Ascending aorta (tissue), 2 donors: ENCODE measurements at regions not wholly inside any gene's neighbourhood (a gene's known extent, or its start where the extent isn't known, plus 50 kb on each side); places are given as distances from the start of the nearest gene placed in this dataset.

Experiments
- DNase-seq, 2 donors: peaks; one replicate each; pipeline ENCODE4 v3.0.0-alpha.2; 2019; ENCODE audit warnings: low spot score in 2 of 2
- H3K27ac ChIP-seq, 2 donors: fragments of 200-600 bp; sonication (generic); one replicate each; pipeline ENCODE4 v1.5.1; 2016 to 2017; ENCODE audit warnings: mild to moderate bottlenecking in 1 of 2
- H3K27me3 ChIP-seq: fragments of 200-600 bp; sonication (generic); one replicate; pipeline ENCODE4 v1.5.1; 2017
- H3K36me3 ChIP-seq, 2 donors: fragments of 200-600 bp; sonication (generic); one replicate each; pipeline ENCODE4 v1.5.1; 2016
- H3K4me1 ChIP-seq, 2 donors: fragments of 200-600 bp; sonication (generic); one replicate each; pipeline ENCODE4 v1.5.1; 2016 to 2017; ENCODE audit warnings: mild to moderate bottlenecking in 1 of 2
- H3K4me3 ChIP-seq, 2 donors: fragments of 200-600 bp; sonication (generic); one replicate each; pipeline ENCODE4 v1.5.1; 2016 to 2017; ENCODE audit warnings: mild to moderate bottlenecking in 1 of 2
- H3K9me3 ChIP-seq, 2 donors: fragments of 200-600 bp; sonication (generic); one replicate each; pipeline ENCODE4 v1.5.1; 2016
- intact Hi-C: fragments of 100-400 bp; cut with DNase I; formaldehyde crosslinking; loops from one replicate; pipeline ENCODE4 v1.15.1; 2023
- TF ChIP-seq, protein P1 (sequence below), 3 experiments: fragments of 200-600 bp in 2 of 3; fragments of 450-650 bp in 1 of 3; sonication (generic) in 2 of 3; IDR thresholded peaks; one replicate each; pipeline ENCODE4 v1.5.1; 2016 to 2019; ENCODE audit warnings: antibody characterized with exemption in 3 of 3, mild to moderate bottlenecking in 1 of 3, moderate library complexity in 1 of 3

DNA sequence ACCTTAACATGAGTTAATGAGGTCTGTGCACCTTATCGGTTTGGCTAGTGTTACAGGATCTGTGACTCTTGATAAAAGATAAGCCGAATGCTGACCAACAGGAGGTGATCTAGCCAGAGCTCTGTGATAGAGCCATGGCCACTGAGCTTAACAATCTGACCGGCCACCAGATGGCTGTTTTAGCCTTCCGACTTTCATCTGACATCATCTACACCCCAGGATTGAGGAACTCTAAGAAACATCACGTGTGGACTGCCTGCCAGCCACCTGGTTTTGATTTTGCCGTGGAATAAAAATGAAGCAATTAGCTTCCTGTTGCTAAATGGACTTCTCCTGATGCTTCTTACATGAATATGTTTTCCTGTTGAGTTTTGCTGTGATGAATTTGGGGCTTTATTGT is 281.3 kb downstream of the CEMIP2 start:
- DNase-seq: no peak
- no peak overlapping the region for H3K27ac ChIP-seq
- no peaks in the 10 kb centered on the region for H3K4me1 ChIP-seq
- intact Hi-C loops: no loop called here
- TF ChIP-seq, protein P1, sequence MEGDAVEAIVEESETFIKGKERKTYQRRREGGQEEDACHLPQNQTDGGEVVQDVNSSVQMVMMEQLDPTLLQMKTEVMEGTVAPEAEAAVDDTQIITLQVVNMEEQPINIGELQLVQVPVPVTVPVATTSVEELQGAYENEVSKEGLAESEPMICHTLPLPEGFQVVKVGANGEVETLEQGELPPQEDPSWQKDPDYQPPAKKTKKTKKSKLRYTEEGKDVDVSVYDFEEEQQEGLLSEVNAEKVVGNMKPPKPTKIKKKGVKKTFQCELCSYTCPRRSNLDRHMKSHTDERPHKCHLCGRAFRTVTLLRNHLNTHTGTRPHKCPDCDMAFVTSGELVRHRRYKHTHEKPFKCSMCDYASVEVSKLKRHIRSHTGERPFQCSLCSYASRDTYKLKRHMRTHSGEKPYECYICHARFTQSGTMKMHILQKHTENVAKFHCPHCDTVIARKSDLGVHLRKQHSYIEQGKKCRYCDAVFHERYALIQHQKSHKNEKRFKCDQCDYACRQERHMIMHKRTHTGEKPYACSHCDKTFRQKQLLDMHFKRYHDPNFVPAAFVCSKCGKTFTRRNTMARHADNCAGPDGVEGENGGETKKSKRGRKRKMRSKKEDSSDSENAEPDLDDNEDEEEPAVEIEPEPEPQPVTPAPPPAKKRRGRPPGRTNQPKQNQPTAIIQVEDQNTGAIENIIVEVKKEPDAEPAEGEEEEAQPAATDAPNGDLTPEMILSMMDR (IDR thresholded peaks at IDR 0.05): no peak
- no peaks in the 10 kb centered on the region for H3K36me3 ChIP-seq
- no peak overlapping the region for H3K4me3 ChIP-seq
- no peaks in the 10 kb centered on the region for H3K27me3 ChIP-seq
- no peaks in the 10 kb centered on the region for H3K9me3 ChIP-seq

DNA sequence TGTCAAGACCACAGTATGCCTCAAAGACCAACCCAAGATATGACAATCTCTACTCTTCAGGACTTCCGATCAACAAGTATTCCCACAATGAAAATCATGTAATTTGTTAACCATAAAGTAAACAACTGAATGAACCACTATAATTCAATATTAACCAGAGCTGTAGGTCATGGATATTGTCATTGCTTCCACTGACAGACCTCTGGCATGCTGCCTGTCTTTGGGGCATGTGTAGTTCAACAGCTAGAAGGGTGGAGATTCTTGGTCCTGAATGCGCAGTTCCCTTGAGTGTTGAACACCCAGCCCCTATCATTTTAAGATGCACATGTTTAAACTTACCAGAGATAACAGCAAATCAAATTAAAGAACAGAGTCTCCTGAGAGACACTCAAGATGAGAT is 283.0 kb downstream of the CEMIP2 start:
- H3K4me1 ChIP-seq: no peaks in the 10 kb centered on the region
- TF ChIP-seq, protein P1 (IDR thresholded peaks at IDR 0.05): no peak
- intact Hi-C loops: no loop called here
- no peak overlapping the region for H3K27ac ChIP-seq
- DNase-seq: no peak
- no peaks in the 10 kb centered on the region for H3K9me3 ChIP-seq
- no peaks in the 10 kb centered on the region for H3K27me3 ChIP-seq
- no peak overlapping the region for H3K4me3 ChIP-seq
- no peaks in the 10 kb centered on the region for H3K36me3 ChIP-seq

DNA sequence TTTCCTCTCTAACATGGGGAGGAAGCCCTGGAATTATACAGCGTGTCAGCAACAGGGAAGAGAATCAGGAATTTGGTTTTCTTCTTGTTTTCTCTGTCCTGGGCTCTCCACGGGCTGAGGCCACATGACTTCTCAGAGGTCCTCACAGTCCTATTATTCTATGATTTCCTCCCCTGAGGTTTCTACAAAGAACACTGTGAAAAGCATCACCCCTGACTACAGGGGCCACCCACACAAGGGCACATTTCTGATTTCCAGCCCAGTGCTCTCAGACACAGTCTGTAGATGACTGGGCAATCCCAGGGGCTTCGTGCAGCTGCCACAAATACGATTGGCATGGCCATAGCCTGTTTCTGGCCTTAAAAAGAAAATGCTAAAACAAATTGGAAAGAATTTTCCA is 284.9 kb downstream of the CEMIP2 start:
- no peaks in the 10 kb centered on the region for H3K27me3 ChIP-seq
- DNase-seq: no peak
- H3K4me1 ChIP-seq: no peaks in the 10 kb centered on the region
- intact Hi-C loops: no loop called here
- TF ChIP-seq, protein P1 (IDR thresholded peaks at IDR 0.05): no peak
- no peak overlapping the region for H3K4me3 ChIP-seq
- H3K27ac ChIP-seq: no peak overlapping the region
- H3K9me3 ChIP-seq: no peaks in the 10 kb centered on the region
- no peaks in the 10 kb centered on the region for H3K36me3 ChIP-seq

DNA sequence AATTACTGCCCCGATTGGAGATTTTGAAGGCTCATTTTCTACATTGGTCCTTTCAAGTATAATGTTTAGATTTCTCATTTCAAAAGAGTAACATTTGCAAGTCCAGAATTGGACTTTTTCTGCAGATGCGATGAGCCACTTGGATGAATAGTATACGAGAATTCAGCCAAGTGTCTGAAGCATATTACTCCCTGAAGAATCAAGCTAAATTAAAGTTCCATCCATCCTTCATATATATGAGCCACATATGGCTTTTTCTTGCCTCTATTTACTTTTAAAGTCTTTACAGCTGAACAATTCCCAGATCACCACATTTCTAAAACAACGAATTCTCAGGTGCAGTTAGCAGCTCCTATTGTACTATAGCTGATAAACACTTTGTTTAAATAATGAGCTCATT is 288.7 kb downstream of the CEMIP2 start:
- no peak for DNase-seq
- intact Hi-C loops: no loop called here

DNA sequence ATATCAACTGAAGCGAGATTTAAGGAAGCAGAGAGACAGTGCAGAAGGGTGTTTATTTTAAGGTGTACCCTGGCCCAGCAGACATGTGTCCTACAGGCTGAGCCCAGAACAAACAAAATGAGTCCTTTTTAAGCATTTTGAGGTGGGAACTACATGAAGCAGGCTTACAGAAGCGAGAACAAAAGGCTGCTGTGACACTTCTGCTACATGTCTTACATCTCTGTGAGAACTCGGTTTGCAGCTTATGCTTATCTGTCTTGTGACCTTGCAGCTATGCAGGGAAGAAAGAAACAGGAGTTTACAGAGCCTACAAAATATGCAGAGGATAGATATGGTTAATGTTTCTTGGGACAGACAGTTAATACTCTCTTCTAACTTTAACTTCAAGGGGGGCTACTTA is 295.9 kb downstream of the CEMIP2 start:
- TF ChIP-seq, protein P1 (IDR thresholded peaks at IDR 0.05): no peak
- H3K27ac ChIP-seq: no peak overlapping the region
- H3K4me1 ChIP-seq: no peaks in the 10 kb centered on the region
- intact Hi-C loops: no loop called here
- DNase-seq: no peak
- H3K4me3 ChIP-seq: no peak overlapping the region
- H3K9me3 ChIP-seq: no peaks in the 10 kb centered on the region
- H3K27me3 ChIP-seq: no peaks in the 10 kb centered on the region
- H3K36me3 ChIP-seq: no peaks in the 10 kb centered on the region

More for the DNA sequence above, 288.7 kb downstream of the CEMIP2 start:
- H3K27ac ChIP-seq: no peak overlapping the region
- H3K27me3 ChIP-seq: no peaks in the 10 kb centered on the region
- TF ChIP-seq, protein P1 (IDR thresholded peaks at IDR 0.05): no peak
- H3K4me3 ChIP-seq: no peak overlapping the region
- H3K9me3 ChIP-seq: no peaks in the 10 kb centered on the region
- no peaks in the 10 kb centered on the region for H3K4me1 ChIP-seq
- no peaks in the 10 kb centered on the region for H3K36me3 ChIP-seq

DNA sequence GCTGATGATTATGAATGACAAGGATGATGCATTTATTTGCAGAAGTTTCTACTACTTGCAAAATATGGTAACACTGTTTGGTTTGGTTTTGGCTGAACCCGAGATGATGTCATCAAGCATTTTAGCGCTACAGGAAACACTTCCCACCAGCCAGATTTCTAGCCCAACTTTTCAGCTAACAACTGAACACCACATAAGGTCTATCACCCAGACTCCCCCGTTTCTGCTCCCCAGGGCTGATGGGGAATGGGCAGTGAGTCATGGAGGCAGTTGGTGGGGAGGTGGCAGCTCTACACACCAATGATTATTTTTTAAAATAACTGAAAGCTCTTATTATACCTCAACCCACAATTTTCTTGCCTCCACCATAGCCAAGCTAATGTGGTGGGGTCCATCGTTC is 302.9 kb downstream of the CEMIP2 start:
- TF ChIP-seq, protein P1 (IDR thresholded peaks at IDR 0.05): no peak
- Histone ChIP-seq H3K27me3 (no peaks in the 10 kb centered on the region), H3K9me3 (no peaks in the 10 kb centered on the region), H3K27ac (no peak overlapping the region), H3K4me1 (no peaks in the 10 kb centered on the region), H3K36me3 (no peaks in the 10 kb centered on the region), H3K4me3 (no peak overlapping the region)
- no peak for DNase-seq
- intact Hi-C loops: no loop called here
